ENCODE measurements at regions not wholly inside any gene's neighbourhood (a gene's known extent, or its start where the extent isn't known, plus 50 kb on each side); places are given as distances from the start of the nearest gene placed in this dataset.

DNA sequence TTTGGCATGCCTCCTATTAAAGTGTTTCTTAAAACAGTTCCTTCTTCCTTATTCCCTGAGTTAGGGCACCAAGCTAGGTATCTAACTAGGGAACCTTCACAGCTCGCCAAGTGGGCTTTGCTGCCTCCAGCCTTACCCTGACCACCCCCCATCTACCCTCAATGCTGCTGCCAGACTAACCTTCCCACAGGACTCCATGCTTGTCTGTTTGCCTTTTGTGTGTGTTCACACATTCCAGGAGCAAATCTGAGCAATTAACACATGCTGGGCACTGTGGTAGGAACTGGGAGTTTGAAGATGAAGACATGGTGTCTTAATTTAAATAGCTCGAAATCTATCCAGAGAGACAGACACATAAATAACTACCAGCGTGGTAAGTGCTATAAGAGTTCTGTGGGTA is 185.2 kb downstream of the MZT1 start:
- no peak overlapping the region for H3K4me2 ChIP-seq (ENCODE audit: low read depth, low read length)
- H3K4me3 ChIP-seq (ENCODE audit: low read length), result no peak overlapping the region
- H3K9ac ChIP-seq (ENCODE audit: low read length), result no peak overlapping the region
- no peaks in the 10 kb centered on the region for H3K27me3 ChIP-seq (replicated peaks; ENCODE audit: insufficient read depth, low read length)
- H3K4me1 ChIP-seq (ENCODE audit: low read length), result no peaks in the 10 kb centered on the region
- no peaks in the 10 kb centered on the region for H3K9me3 ChIP-seq (replicated peaks; ENCODE audit: insufficient read depth, low read length)
- no peaks in the 10 kb centered on the region for H3K79me2 ChIP-seq (ENCODE audit: low read length)
- no peak overlapping the region for H2AFZ ChIP-seq (ENCODE audit: low read length)
- H3K9me2 ChIP-seq (replicated peaks; ENCODE audit: insufficient read depth, low read length), result no peaks in the 10 kb centered on the region
- DNase-seq, result no peak
- no peak overlapping the region for H3K27ac ChIP-seq (ENCODE audit: low read length)
- H4K20me1 ChIP-seq (ENCODE audit: insufficient read depth, low read length), result no peaks in the 10 kb centered on the region
- no peaks in the 10 kb centered on the region for H3F3A ChIP-seq (ENCODE audit: insufficient read depth, low read length)
- H3K36me3 ChIP-seq (replicated peaks; ENCODE audit: insufficient read depth, low read length), result no peaks in the 10 kb centered on the region
- TF ChIP-seq, protein P1, sequence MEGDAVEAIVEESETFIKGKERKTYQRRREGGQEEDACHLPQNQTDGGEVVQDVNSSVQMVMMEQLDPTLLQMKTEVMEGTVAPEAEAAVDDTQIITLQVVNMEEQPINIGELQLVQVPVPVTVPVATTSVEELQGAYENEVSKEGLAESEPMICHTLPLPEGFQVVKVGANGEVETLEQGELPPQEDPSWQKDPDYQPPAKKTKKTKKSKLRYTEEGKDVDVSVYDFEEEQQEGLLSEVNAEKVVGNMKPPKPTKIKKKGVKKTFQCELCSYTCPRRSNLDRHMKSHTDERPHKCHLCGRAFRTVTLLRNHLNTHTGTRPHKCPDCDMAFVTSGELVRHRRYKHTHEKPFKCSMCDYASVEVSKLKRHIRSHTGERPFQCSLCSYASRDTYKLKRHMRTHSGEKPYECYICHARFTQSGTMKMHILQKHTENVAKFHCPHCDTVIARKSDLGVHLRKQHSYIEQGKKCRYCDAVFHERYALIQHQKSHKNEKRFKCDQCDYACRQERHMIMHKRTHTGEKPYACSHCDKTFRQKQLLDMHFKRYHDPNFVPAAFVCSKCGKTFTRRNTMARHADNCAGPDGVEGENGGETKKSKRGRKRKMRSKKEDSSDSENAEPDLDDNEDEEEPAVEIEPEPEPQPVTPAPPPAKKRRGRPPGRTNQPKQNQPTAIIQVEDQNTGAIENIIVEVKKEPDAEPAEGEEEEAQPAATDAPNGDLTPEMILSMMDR (IDR thresholded peaks at IDR 0.05; ENCODE audit: low read length), result no peak
- TF ChIP-seq EZH2phosphoT487 (IDR thresholded peaks at IDR 0.05; ENCODE audit: low read length) (no peak), EZH2 (optimal IDR thresholded peaks at IDR 0.05; ENCODE audit: low read depth, low read length) (no peak)

DNA sequence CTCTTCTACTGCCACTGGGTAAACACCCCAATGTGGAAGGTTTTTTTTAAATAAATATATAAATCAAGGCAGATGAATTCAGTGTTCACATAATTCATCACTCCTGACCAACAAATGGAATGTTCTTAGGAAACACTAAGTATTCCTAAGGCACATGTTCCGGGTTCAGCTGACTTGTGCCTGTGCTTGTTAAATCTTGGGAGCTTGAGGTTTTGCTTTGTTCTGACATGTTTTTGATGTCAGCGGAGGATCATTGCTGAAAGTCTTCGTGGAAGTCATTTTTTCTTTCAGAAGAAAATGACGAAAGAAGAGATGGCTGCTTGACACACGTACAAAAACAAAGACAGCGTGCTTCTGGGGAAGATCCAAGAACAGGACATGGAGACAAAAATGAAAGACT is 185.8 kb downstream of the MZT1 start:
- Histone ChIP-seq H3F3A (ENCODE audit: insufficient read depth, low read length) (no peaks in the 10 kb centered on the region), H3K4me2 (ENCODE audit: low read depth, low read length) (no peak overlapping the region), H3K79me2 (ENCODE audit: low read length) (no peaks in the 10 kb centered on the region), H3K9me2 (replicated peaks; ENCODE audit: insufficient read depth, low read length) (no peaks in the 10 kb centered on the region), H3K36me3 (replicated peaks; ENCODE audit: insufficient read depth, low read length) (no peaks in the 10 kb centered on the region), H3K9me3 (replicated peaks; ENCODE audit: insufficient read depth, low read length) (no peaks in the 10 kb centered on the region), H4K20me1 (ENCODE audit: insufficient read depth, low read length) (no peaks in the 10 kb centered on the region), H3K4me3 (ENCODE audit: low read length) (no peak overlapping the region), H2AFZ (ENCODE audit: low read length) (no peak overlapping the region), H3K4me1 (ENCODE audit: low read length) (no peaks in the 10 kb centered on the region), H3K27ac (ENCODE audit: low read length) (no peak overlapping the region), H3K27me3 (replicated peaks; ENCODE audit: insufficient read depth, low read length) (no peaks in the 10 kb centered on the region), H3K9ac (ENCODE audit: low read length) (no peak overlapping the region)
- TF ChIP-seq, protein P1 (IDR thresholded peaks at IDR 0.05; ENCODE audit: low read length), result no peak
- TF ChIP-seq EZH2phosphoT487 (IDR thresholded peaks at IDR 0.05; ENCODE audit: low read length), result no peak
- TF ChIP-seq EZH2 (optimal IDR thresholded peaks at IDR 0.05; ENCODE audit: low read depth, low read length), result no peak
- DNase-seq, result no peak

GRCh38 chr13:72540881-72541280 is 186.5 kb downstream of the MZT1 start:
- Histone ChIP-seq H3K36me3 (replicated peaks; ENCODE audit: insufficient read depth, low read length) (no peaks in the 10 kb centered on the region), H3K27ac (ENCODE audit: low read length) (no peak overlapping the region), H3K9me3 (replicated peaks; ENCODE audit: insufficient read depth, low read length) (no peaks in the 10 kb centered on the region), H3K4me2 (ENCODE audit: low read depth, low read length) (no peak overlapping the region), H2AFZ (ENCODE audit: low read length) (no peak overlapping the region), H3K79me2 (ENCODE audit: low read length) (no peaks in the 10 kb centered on the region), H3K4me3 (ENCODE audit: low read length) (no peak overlapping the region), H3K9ac (ENCODE audit: low read length) (no peak overlapping the region), H3K4me1 (ENCODE audit: low read length) (no peaks in the 10 kb centered on the region), H3F3A (ENCODE audit: insufficient read depth, low read length) (no peaks in the 10 kb centered on the region), H4K20me1 (ENCODE audit: insufficient read depth, low read length) (no peaks in the 10 kb centered on the region), H3K27me3 (replicated peaks; ENCODE audit: insufficient read depth, low read length) (no peaks in the 10 kb centered on the region), H3K9me2 (replicated peaks; ENCODE audit: insufficient read depth, low read length) (no peaks in the 10 kb centered on the region)
- no peak for DNase-seq
- TF ChIP-seq EZH2phosphoT487 (IDR thresholded peaks at IDR 0.05; ENCODE audit: low read length), result no peak

DNA sequence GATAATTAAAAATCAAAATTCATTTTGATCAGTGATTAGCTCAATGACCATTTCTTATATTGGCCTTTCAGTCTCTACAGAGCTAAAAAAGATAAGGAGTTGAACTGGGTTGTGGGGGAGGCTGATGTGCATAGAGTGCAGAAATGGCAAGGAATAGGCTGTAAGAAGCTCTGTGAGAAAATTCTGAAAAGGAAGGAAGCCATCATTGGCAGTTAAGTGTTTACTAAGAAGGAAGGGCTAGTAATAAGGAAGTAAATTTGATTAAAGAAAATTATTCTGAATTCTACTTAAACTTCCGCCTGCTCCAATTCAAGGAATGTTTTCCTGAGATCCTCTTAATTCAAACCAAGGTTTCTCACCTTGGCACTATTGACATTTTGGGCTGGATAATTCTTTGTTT is 187.5 kb downstream of the MZT1 start:
- H3K9me2 ChIP-seq (replicated peaks; ENCODE audit: insufficient read depth, low read length), result no peaks in the 10 kb centered on the region
- H3K79me2 ChIP-seq (ENCODE audit: low read length), result no peaks in the 10 kb centered on the region
- H3K4me3 ChIP-seq (ENCODE audit: low read length), result no peak overlapping the region
- no peak overlapping the region for H3K4me2 ChIP-seq (ENCODE audit: low read depth, low read length)
- H4K20me1 ChIP-seq (ENCODE audit: insufficient read depth, low read length), result no peaks in the 10 kb centered on the region
- DNase-seq, result no peak
- no peak overlapping the region for H3K27ac ChIP-seq (ENCODE audit: low read length)
- no peaks in the 10 kb centered on the region for H3K9me3 ChIP-seq (replicated peaks; ENCODE audit: insufficient read depth, low read length)
- TF ChIP-seq, protein P1 (IDR thresholded peaks at IDR 0.05; ENCODE audit: low read length), result no peak
- TF ChIP-seq EZH2 (optimal IDR thresholded peaks at IDR 0.05; ENCODE audit: low read depth, low read length) (no peak), EZH2phosphoT487 (IDR thresholded peaks at IDR 0.05; ENCODE audit: low read length) (no peak)
- no peaks in the 10 kb centered on the region for H3K36me3 ChIP-seq (replicated peaks; ENCODE audit: insufficient read depth, low read length)
- no peak overlapping the region for H3K9ac ChIP-seq (ENCODE audit: low read length)
- no peak overlapping the region for H2AFZ ChIP-seq (ENCODE audit: low read length)
- H3K27me3 ChIP-seq (replicated peaks; ENCODE audit: insufficient read depth, low read length), result no peaks in the 10 kb centered on the region
- no peaks in the 10 kb centered on the region for H3K4me1 ChIP-seq (ENCODE audit: low read length)
- no peaks in the 10 kb centered on the region for H3F3A ChIP-seq (ENCODE audit: insufficient read depth, low read length)
